ENCODE measurements at regions not wholly inside any gene's neighbourhood (a gene's known extent, or its start where the extent isn't known, plus 50 kb on each side); places are given as distances from the start of the nearest gene placed in this dataset.

DNA sequence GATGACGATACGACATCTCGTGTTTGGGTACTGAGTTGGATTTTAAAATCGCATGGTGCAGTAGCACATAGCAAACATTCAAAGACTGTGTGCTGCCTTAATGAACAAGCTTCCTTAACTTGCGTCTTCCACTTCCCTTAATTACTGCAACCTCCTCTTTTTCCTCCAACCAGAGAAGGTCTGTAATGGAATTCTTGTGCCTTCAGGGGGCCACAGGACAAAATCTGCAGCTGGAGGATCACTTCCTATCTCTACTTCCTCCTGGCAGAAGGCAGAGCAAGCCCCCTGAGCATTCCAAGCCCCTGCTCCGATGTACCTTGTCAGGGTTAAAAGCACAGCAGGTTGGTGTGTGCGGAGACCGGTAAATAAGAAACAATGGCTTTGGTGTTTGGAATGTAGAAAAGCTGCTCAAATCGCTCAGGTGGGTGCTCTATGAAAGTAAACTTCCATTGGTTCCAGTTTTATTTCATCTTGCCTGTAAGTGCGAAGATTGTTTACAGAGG, 151.3 kb upstream of the UQCRFS1 start:
- DNase-seq, result no peak
- Histone ChIP-seq H3K9me3 (no peaks in the 10 kb centered on the region), H3K27me3 (no peaks in the 10 kb centered on the region), H3K27ac (no peak overlapping the region), H3K36me3 (ENCODE audit: low read depth, missing control alignments) (no peaks in the 10 kb centered on the region), H3K4me3 (no peak overlapping the region), H3K4me1 (no peaks in the 10 kb centered on the region)
- WGBS, 2 donors, result 46 to 52% methylated on average over 10 of the region's 10 CpGs
- TF ChIP-seq CTCF (IDR thresholded peaks at IDR 0.05) (no peak), POLR2A (IDR thresholded peaks at IDR 0.05) (no peak)
- intact Hi-C loops (cut with DNase I; ENCODE audit: low total_unique reads), result no loop called here

GRCh38 chr19:29364999-29365398, 152.0 kb upstream of the UQCRFS1 start:
- no peaks in the 10 kb centered on the region for H3K4me1 ChIP-seq
- H3K9me3 ChIP-seq, result no peaks in the 10 kb centered on the region
- WGBS, 2 donors, result 91 to 92% methylated on average over 1 of the region's 1 CpG
- H3K27me3 ChIP-seq, result no peaks in the 10 kb centered on the region
- H3K36me3 ChIP-seq (ENCODE audit: low read depth, missing control alignments), result no peaks in the 10 kb centered on the region
- no peak for DNase-seq
- H3K27ac ChIP-seq, result no peak overlapping the region
- intact Hi-C loops (cut with DNase I; ENCODE audit: low total_unique reads), result no loop called here
- no peak overlapping the region for H3K4me3 ChIP-seq
- TF ChIP-seq POLR2A (IDR thresholded peaks at IDR 0.05) (no peak), CTCF (IDR thresholded peaks at IDR 0.05) (no peak)

- no peak for DNase-seq
- H3K9me3 ChIP-seq, result no peaks in the 10 kb centered on the region
- H3K4me3 ChIP-seq, result no peak overlapping the region
- intact Hi-C loops (cut with DNase I; ENCODE audit: low total_unique reads), result no loop called here
- no peaks in the 10 kb centered on the region for H3K27me3 ChIP-seq
- no peak overlapping the region for H3K27ac ChIP-seq
- H3K4me1 ChIP-seq, result no peaks in the 10 kb centered on the region
- TF ChIP-seq POLR2A (IDR thresholded peaks at IDR 0.05), result no peak
- TF ChIP-seq CTCF (IDR thresholded peaks at IDR 0.05), result no peak
- H3K36me3 ChIP-seq (ENCODE audit: low read depth, missing control alignments), result no peaks in the 10 kb centered on the region
Observed at GRCh38 chr19:29365836-29366417, 153.0 kb upstream of the UQCRFS1 start.

- no peaks in the 10 kb centered on the region for H3K4me1 ChIP-seq
- TF ChIP-seq POLR2A (IDR thresholded peaks at IDR 0.05) (no peak), CTCF (IDR thresholded peaks at IDR 0.05) (no peak)
- no peak overlapping the region for H3K4me3 ChIP-seq
- intact Hi-C loops (cut with DNase I; ENCODE audit: low total_unique reads), result no loop called here
- no peaks in the 10 kb centered on the region for H3K36me3 ChIP-seq (ENCODE audit: low read depth, missing control alignments)
- no peaks in the 10 kb centered on the region for H3K9me3 ChIP-seq
- H3K27ac ChIP-seq, result no peak overlapping the region
- H3K27me3 ChIP-seq, result no peaks in the 10 kb centered on the region
- 89 to 91% methylated on average over 10 of the region's 10 CpGs for WGBS, 2 donors
- no peak for DNase-seq
Observed at GRCh38 chr19:29366757-29367156, 153.8 kb upstream of the UQCRFS1 start.

DNA sequence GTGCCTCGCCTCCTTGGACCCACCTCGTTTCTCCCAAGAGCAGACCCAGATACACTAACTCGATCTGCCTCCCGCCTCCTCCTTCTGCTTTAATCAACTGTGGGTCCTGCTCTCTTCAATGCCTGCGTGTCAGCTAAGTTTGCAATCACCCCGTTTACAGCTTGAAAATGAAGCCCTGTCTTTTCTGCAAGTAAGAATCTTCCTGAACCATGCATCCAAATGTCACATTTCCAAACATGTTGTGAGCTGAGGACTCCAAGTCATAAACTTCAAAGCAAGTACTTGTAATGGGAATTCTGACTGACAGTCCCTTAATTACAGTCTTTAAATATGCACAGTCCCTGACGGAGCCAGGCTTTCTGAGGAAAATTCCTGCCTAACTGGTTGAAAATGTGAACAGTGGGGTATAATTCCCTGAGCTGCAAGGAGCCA, 154.9 kb upstream of the UQCRFS1 start:
- H3K36me3 ChIP-seq (ENCODE audit: low read depth, missing control alignments), result no peaks in the 10 kb centered on the region
- intact Hi-C loops (cut with DNase I; ENCODE audit: low total_unique reads), result no loop called here
- no peaks in the 10 kb centered on the region for H3K9me3 ChIP-seq
- no peaks in the 10 kb centered on the region for H3K4me1 ChIP-seq
- no peaks in the 10 kb centered on the region for H3K27me3 ChIP-seq
- H3K4me3 ChIP-seq, result no peak overlapping the region
- TF ChIP-seq POLR2A (IDR thresholded peaks at IDR 0.05) (no peak), CTCF (IDR thresholded peaks at IDR 0.05) (no peak)
- no peak for DNase-seq
- H3K27ac ChIP-seq, result no peak overlapping the region
- WGBS, 2 donors, result 27 to 34% methylated on average over 7 of the region's 7 CpGs
